Liver (tissue), 8 donors: ENCODE measurements at regions not wholly inside any gene's neighbourhood (a gene's known extent, or its start where the extent isn't known, plus 50 kb on each side); places are given as distances from the start of the nearest gene placed in this dataset.

Experiments
- DNase-seq: peaks from one replicate; pipeline ENCODE4 v3.0.0-alpha.2; 2017; ENCODE audit warnings: low spot score
- H3K27ac ChIP-seq, 2 donors: one replicate each; pipeline ENCODE4 v1.7.0; 2013; ENCODE audit warnings: inconsistent platforms in 2 of 2, low read length in 2 of 2, control low read depth in 1 of 2, low read depth in 1 of 2, mild to moderate bottlenecking in 1 of 2
- H3K27me3 ChIP-seq, 4 donors: one replicate each; pipeline versions ENCODE4 v1.6.1 to v1.7.0; 2013; ENCODE audit warnings: low read length in 3 of 4, inconsistent platforms in 1 of 4, mild to moderate bottlenecking in 1 of 4, moderate library complexity in 1 of 4; ENCODE audit not compliant: control insufficient read depth in 4 of 4, insufficient read depth in 4 of 4
- H3K36me3 ChIP-seq, 4 donors: one replicate each; pipeline versions ENCODE4 v1.6.1 to v1.7.0; 2013; ENCODE audit warnings: low read length in 3 of 4, mild to moderate bottlenecking in 3 of 4, low read depth in 1 of 4, moderate library complexity in 1 of 4; ENCODE audit not compliant: control insufficient read depth in 4 of 4, insufficient read depth in 3 of 4
- H3K4me1 ChIP-seq, 4 donors: one replicate each; pipeline versions ENCODE4 v1.6.1 to v1.7.0; 2013; ENCODE audit warnings: low read length in 3 of 4, mild to moderate bottlenecking in 3 of 4, moderate library complexity in 1 of 4; ENCODE audit not compliant: control insufficient read depth in 4 of 4, insufficient read depth in 4 of 4
- H3K4me3 ChIP-seq, 3 donors: one replicate each; pipeline versions ENCODE4 v1.6.1 to v1.7.0; 2013; ENCODE audit warnings: low read length in 3 of 3, control low read depth in 1 of 3, low read depth in 1 of 3, mild to moderate bottlenecking in 1 of 3
- H3K9ac ChIP-seq, 2 donors: one replicate each; pipeline ENCODE4 v1.7.0; 2013; ENCODE audit warnings: low read length in 2 of 2, mild to moderate bottlenecking in 2 of 2, moderate library complexity in 2 of 2, control low read depth in 1 of 2, low read depth in 1 of 2
- H3K9me3 ChIP-seq, 4 donors: one replicate each; pipeline versions ENCODE4 v1.6.1 to v1.7.0; 2013; ENCODE audit warnings: low read length in 3 of 4; ENCODE audit not compliant: control insufficient read depth in 4 of 4
- ATF3 ChIP-seq: IDR thresholded peaks from 2 replicates; pipeline ENCODE4 v1.6.1; 2016; ENCODE audit warnings: antibody characterized with exemption
- EGR1 ChIP-seq, 2 donors: IDR thresholded peaks; 2 replicates each; pipeline ENCODE4 v1.6.1; 2016 to 2018; ENCODE audit warnings: antibody characterized with exemption in 2 of 2, low read depth in 2 of 2
- FOXA1 ChIP-seq: IDR thresholded peaks from 2 replicates; pipeline ENCODE4 v1.6.1; 2016; ENCODE audit warnings: antibody characterized with exemption
- FOXA2 ChIP-seq: IDR thresholded peaks from 2 replicates; pipeline ENCODE4 v1.6.1; 2016; ENCODE audit warnings: antibody characterized with exemption
- GABPA ChIP-seq, 2 donors: IDR thresholded peaks in 1 of 2; conservative IDR thresholded peaks in 1 of 2; 2 replicates each; pipeline ENCODE4 v1.6.1; 2016; ENCODE audit warnings: antibody characterized with exemption in 2 of 2, mild to moderate bottlenecking in 1 of 2, moderate library complexity in 1 of 2
- HNF4A ChIP-seq, 2 donors: conservative IDR thresholded peaks; 2 replicates each; pipeline ENCODE4 v1.6.1; 2016; ENCODE audit warnings: antibody characterized with exemption in 2 of 2, mild to moderate bottlenecking in 2 of 2
- HNF4G ChIP-seq: IDR thresholded peaks from 2 replicates; pipeline ENCODE4 v1.6.1; 2016; ENCODE audit warnings: antibody characterized with exemption
- JUND ChIP-seq, 2 donors: IDR thresholded peaks; 2 replicates each; pipeline ENCODE4 v1.6.1; 2016; ENCODE audit warnings: antibody characterized with exemption in 2 of 2
- NR2F2 ChIP-seq: IDR thresholded peaks from 2 replicates; pipeline ENCODE4 v1.6.1; 2016; ENCODE audit warnings: antibody characterized with exemption
- RAD21 ChIP-seq, 2 donors: IDR thresholded peaks; 2 replicates each; pipeline ENCODE4 v1.6.1; 2016; ENCODE audit warnings: antibody characterized with exemption in 2 of 2, mild to moderate bottlenecking in 2 of 2
- REST ChIP-seq: IDR thresholded peaks from 2 replicates; pipeline ENCODE4 v1.6.1; 2016; ENCODE audit warnings: antibody characterized with exemption, mild to moderate bottlenecking
- RXRA ChIP-seq, 2 donors: IDR thresholded peaks; 2 replicates each; pipeline ENCODE4 v1.6.1; 2017 to 2018; ENCODE audit warnings: antibody characterized with exemption in 2 of 2, mild to moderate bottlenecking in 1 of 2
- SP1 ChIP-seq: IDR thresholded peaks from 2 replicates; pipeline ENCODE4 v1.6.1; 2018; ENCODE audit warnings: antibody characterized with exemption, mild to moderate bottlenecking
- TAF1 ChIP-seq: conservative IDR thresholded peaks from 2 replicates; pipeline ENCODE4 v1.6.1; 2016; ENCODE audit warnings: antibody characterized with exemption, mild to moderate bottlenecking
- YY1 ChIP-seq: IDR thresholded peaks from 2 replicates; pipeline ENCODE4 v1.6.1; 2016; ENCODE audit warnings: antibody characterized with exemption, mild to moderate bottlenecking
- ZBTB33 ChIP-seq: IDR thresholded peaks from 2 replicates; pipeline ENCODE4 v1.6.1; 2016; ENCODE audit warnings: antibody characterized with exemption
- WGBS: extraction: QIAGEN DNeasy Blood & Tissue Kit; methylation state at CpG from one replicate; pipeline ENCODE4 v1.1.7; 2013; 5-methylcytosine and 5-hydroxymethylcytosine counted together
- TF ChIP-seq, protein P1 (sequence below): IDR thresholded peaks from 2 replicates; pipeline ENCODE4 v1.6.1; 2016; ENCODE audit warnings: antibody characterized with exemption
- TF ChIP-seq, protein P2 (sequence below): fragments of 150-350 bp; IDR thresholded peaks from 2 replicates; pipeline ENCODE4 v1.5.1; 2017; ENCODE audit warnings: improper control_type of control experiment, low read depth, low read length; ENCODE audit not compliant: missing input control
- donor health status: healthy.
- donor health status: healthy.
- donor health status: healthy.
- donor health status: healthy.
- donor health status: healthy.

DNA sequence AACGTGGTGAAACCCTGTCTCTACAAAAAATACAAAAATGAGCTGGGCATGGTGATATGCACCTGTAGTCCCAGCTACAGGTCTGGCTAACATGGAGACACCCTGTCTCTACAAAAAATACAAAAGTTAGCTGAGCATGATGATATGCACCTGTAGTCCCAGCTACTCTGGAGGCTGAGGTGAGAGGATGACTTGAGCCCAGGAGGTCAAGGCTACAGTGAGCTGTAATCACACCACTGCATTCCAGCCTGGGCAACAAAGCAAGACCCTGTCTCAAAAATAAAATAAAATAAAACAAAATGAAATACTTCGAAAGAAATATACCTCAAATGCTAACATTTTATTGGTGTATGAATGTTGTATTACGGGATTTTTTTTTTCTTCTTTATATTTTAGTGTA is 107.6 kb upstream of the EGLN3 start:
- WGBS = 85% methylated on average over 3 of the region's 3 CpGs
- Histone ChIP-seq H3K4me3 (no peak overlapping the region), H3K27me3 (peaks cover 0 to 2% (median 0%) of the 10 kb centered on the region in 4 donors), H3K36me3 (no peaks in the 10 kb centered on the region), H3K27ac (no peak overlapping the region), H3K4me1 (peaks cover 0 to 10% (median 4%) of the 10 kb centered on the region in 4 donors), H3K9me3 (no peaks in the 10 kb centered on the region), H3K9ac (no peak overlapping the region)
- DNase-seq = no peak
- no peak for TF ChIP-seq SP1
- TF ChIP-seq, protein P1, sequence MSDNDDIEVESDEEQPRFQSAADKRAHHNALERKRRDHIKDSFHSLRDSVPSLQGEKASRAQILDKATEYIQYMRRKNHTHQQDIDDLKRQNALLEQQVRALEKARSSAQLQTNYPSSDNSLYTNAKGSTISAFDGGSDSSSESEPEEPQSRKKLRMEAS = no peak
- TF ChIP-seq ATF3 = no peak

- no peak for DNase-seq
- H3K27ac ChIP-seq = no peak overlapping the region
- no peak overlapping the region for H3K9ac ChIP-seq
- WGBS = 88% methylated on average over 1 of the region's 1 CpG
- H3K36me3 ChIP-seq = no peaks in the 10 kb centered on the region
- H3K9me3 ChIP-seq = no peaks in the 10 kb centered on the region
- peaks cover 0 to 2% (median 0%) of the 10 kb centered on the region in 4 donors for H3K27me3 ChIP-seq
- TF ChIP-seq ATF3 (no peak), HNF4A (conservative IDR thresholded peaks at IDR 0.05) (no peak), EGR1 (IDR thresholded peaks at IDR 0.05; ENCODE audit: low read depth in 2 of 2) (no peak), RAD21 (IDR thresholded peaks at IDR 0.05) (no peak), SP1 (no peak), ZBTB33 (no peak), FOXA1 (no peak), TAF1 (no peak)
- peaks cover 0 to 10% (median 4%) of the 10 kb centered on the region in 4 donors for H3K4me1 ChIP-seq
- H3K4me3 ChIP-seq = no peak overlapping the region
Measured at GRCh38 chr14:34056046-34056445, 105.2 kb upstream of the EGLN3 start.

GRCh38 chr14:34055157-34055950 is 104.5 kb upstream of the EGLN3 start:
- no peak overlapping the region for H3K27ac ChIP-seq
- 78% methylated on average over 2 of the region's 2 CpGs for WGBS
- no peaks in the 10 kb centered on the region for H3K36me3 ChIP-seq
- no peak overlapping the region for H3K4me3 ChIP-seq
- peaks cover 0 to 2% (median 0%) of the 10 kb centered on the region in 4 donors for H3K27me3 ChIP-seq
- no peak for DNase-seq
- H3K9ac ChIP-seq = no peak overlapping the region
- H3K4me1 ChIP-seq = peaks cover 0 to 8% (median 4%) of the 10 kb centered on the region in 4 donors
- H3K9me3 ChIP-seq = no peaks in the 10 kb centered on the region
- no peak for TF ChIP-seq FOXA2
- TF ChIP-seq EGR1 (IDR thresholded peaks at IDR 0.05; ENCODE audit: low read depth in 2 of 2) = no peak
- no peak for TF ChIP-seq GABPA (IDR thresholded peaks at IDR 0.05 in 1 of 2, conservative IDR thresholded peaks at IDR 0.05 in 1 of 2)
- TF ChIP-seq JUND (IDR thresholded peaks at IDR 0.05) = no peak
- TF ChIP-seq FOXA1 = no peak
- no peak for TF ChIP-seq REST
- TF ChIP-seq, protein P1 = no peak
- no peak for TF ChIP-seq HNF4G
- TF ChIP-seq HNF4A (conservative IDR thresholded peaks at IDR 0.05) = no peak
- no peak for TF ChIP-seq SP1
- no peak for TF ChIP-seq TAF1
- no peak for TF ChIP-seq ATF3
- TF ChIP-seq NR2F2 = no peak
- TF ChIP-seq, protein P2, sequence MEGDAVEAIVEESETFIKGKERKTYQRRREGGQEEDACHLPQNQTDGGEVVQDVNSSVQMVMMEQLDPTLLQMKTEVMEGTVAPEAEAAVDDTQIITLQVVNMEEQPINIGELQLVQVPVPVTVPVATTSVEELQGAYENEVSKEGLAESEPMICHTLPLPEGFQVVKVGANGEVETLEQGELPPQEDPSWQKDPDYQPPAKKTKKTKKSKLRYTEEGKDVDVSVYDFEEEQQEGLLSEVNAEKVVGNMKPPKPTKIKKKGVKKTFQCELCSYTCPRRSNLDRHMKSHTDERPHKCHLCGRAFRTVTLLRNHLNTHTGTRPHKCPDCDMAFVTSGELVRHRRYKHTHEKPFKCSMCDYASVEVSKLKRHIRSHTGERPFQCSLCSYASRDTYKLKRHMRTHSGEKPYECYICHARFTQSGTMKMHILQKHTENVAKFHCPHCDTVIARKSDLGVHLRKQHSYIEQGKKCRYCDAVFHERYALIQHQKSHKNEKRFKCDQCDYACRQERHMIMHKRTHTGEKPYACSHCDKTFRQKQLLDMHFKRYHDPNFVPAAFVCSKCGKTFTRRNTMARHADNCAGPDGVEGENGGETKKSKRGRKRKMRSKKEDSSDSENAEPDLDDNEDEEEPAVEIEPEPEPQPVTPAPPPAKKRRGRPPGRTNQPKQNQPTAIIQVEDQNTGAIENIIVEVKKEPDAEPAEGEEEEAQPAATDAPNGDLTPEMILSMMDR = no peak
- TF ChIP-seq YY1 = no peak
- TF ChIP-seq RAD21 (IDR thresholded peaks at IDR 0.05) = no peak
- no peak for TF ChIP-seq RXRA (IDR thresholded peaks at IDR 0.05)
